HepG2 (cell line): ENCODE measurements at regions not wholly inside any gene's neighbourhood (a gene's known extent, or its start where the extent isn't known, plus 50 kb on each side); places are given as distances from the start of the nearest gene placed in this dataset.
"Not testable (repeated sequence)": the region's sequence is repeated elsewhere in the genome, so short reads cannot be mapped to it uniquely, and the experiment has no call there.

Source experiments
- ATAC-seq: fragments of 200-7000 bp; cut with Tn5 transposase; 3 replicates; pipeline ENCODE4 v1.9.1; 2020; ENCODE audit warnings: mild to moderate bottlenecking, moderate library complexity
- BruUV-seq: library from RNA; stranded (reverse); fragments of 400-500 nt; replicated peaks from 2 replicates; lab custom pipeline; 2021; lab: Mats Ljungman, UMichigan
- CTCF ChIA-PET: fragments of 300-600 bp; formaldehyde crosslinking; extraction: SDS; loops from one replicate; lab custom pipeline; 2021; ENCODE audit warnings: low total read pairs, inconsistent platforms, low intra/inter-chr PET ratio; lab: Yijun Ruan, JAX
- POLR2A ChIA-PET: fragments of 350-600 bp; sonication (Branson Sonifier 250); formaldehyde crosslinking; loops from one replicate; lab custom pipeline; 2020; ENCODE audit warnings: antibody characterized with exemption, inconsistent platforms; lab: Yijun Ruan, JAX
- DNase-seq: peaks from one replicate; pipeline ENCODE4 v3.0.0-alpha.2; 2015; ENCODE audit warnings: low spot score
- FAIRE-seq: peaks from 3 replicates; lab custom pipeline; 2011; peaks lifted over from hg19 to GRCh38; lab: Jason Lieb, UNC
- H2AFZ ChIP-seq: one replicate; pipeline ENCODE4 v1.6.1; 2011; ENCODE audit warnings: low read length, inconsistent platforms
- H3K27ac ChIP-seq: fragments of 300-600 bp; 3 replicates; pipeline ENCODE4 v1.8.0; 2011; ENCODE audit warnings: mixed run types, mild to moderate bottlenecking, mixed read lengths, low read length, inconsistent platforms; ENCODE audit not compliant: insufficient read depth; ENCODE audit errors: extremely low read length
- H3K27me3 ChIP-seq, 2 experiments: fragments of 200-600 bp in 1 of 2; 2 replicates in 1 of 2; 3 replicates in 1 of 2; pipeline versions ENCODE4 v1.6.0 to v1.8.0; 2011; ENCODE audit warnings: low read length in 2 of 2, mild to moderate bottlenecking in 2 of 2, moderate library complexity in 2 of 2, inconsistent platforms in 1 of 2; ENCODE audit not compliant: insufficient read depth in 2 of 2, control insufficient read depth in 1 of 2
- H3K36me3 ChIP-seq, 2 experiments: fragments of 200-600 bp in 1 of 2; replicated peaks in 1 of 2; 2 replicates in 1 of 2; 3 replicates in 1 of 2; pipeline versions ENCODE4 v1.5.1 to v1.8.0; 2011; ENCODE audit warnings: low read length in 2 of 2, inconsistent platforms in 1 of 2; ENCODE audit not compliant: insufficient read depth in 2 of 2, control insufficient read depth in 1 of 2
- H3K4me1 ChIP-seq: 2 replicates; pipeline ENCODE4 v1.5.1; 2012; ENCODE audit warnings: low read length, inconsistent platforms; ENCODE audit not compliant: insufficient read depth
- H3K4me2 ChIP-seq: 2 replicates; pipeline ENCODE4 v1.6.0; 2011; ENCODE audit warnings: low read depth, low read length, inconsistent platforms
- H3K4me3 ChIP-seq, 3 experiments: fragments of 200-600 bp in 1 of 3; sonication (generic), shearing (Covaris generic) in 1 of 3; replicated peaks in 1 of 3; 2 replicates each; pipeline ENCODE4 v1.5.1; 2011 to 2016; ENCODE audit warnings: low read length in 3 of 3, inconsistent platforms in 2 of 3, low read depth in 2 of 3, mild to moderate bottlenecking in 2 of 3, control low read depth in 1 of 3, mixed read lengths in 1 of 3; ENCODE audit not compliant: insufficient read depth in 1 of 3
- H3K79me2 ChIP-seq: one replicate; pipeline ENCODE4 v1.6.1; 2011; ENCODE audit warnings: low read length, inconsistent platforms; ENCODE audit not compliant: insufficient read depth
- H3K9ac ChIP-seq: 2 replicates; pipeline ENCODE4 v1.6.0; 2011; ENCODE audit warnings: mild to moderate bottlenecking, low read depth, low read length, inconsistent platforms; ENCODE audit not compliant: insufficient read depth
- H3K9me3 ChIP-seq: 2 replicates; pipeline ENCODE4 v1.5.1; 2012; ENCODE audit warnings: mild to moderate bottlenecking, low read length
- H4K20me1 ChIP-seq: 2 replicates; pipeline ENCODE4 v1.6.0; 2011; ENCODE audit warnings: inconsistent platforms, mild to moderate bottlenecking, low read length, moderate library complexity; ENCODE audit not compliant: insufficient read depth
- WGBS: methylation state at CpG from one replicate; pipeline ENCODE4 v1.1.6; 2017; ENCODE audit warnings: low lambda C conversion rate; 5-methylcytosine and 5-hydroxymethylcytosine counted together
- in situ Hi-C: cut with HindIII; loops from 2 replicates; pipeline ENCODE4 v1.10.0; 2017; ENCODE audit warnings: low pct_unique_long_range_greater_than_20kb; ENCODE audit not compliant: extremely low pct_ligation_motif_present
- intact Hi-C: fragments of 100-400 bp; cut with micrococcal nuclease; formaldehyde crosslinking; loops from one replicate; pipeline ENCODE4 v1.10.0; 2022; ENCODE audit not compliant: unreplicated experiment

- H3K27ac ChIP-seq, in situ Hi-C loops, H3K9ac ChIP-seq, CTCF ChIA-PET, H3K4me2 ChIP-seq, H3K4me3 ChIP-seq, H3K4me1 ChIP-seq, H2AFZ ChIP-seq, H3K36me3 ChIP-seq, FAIRE-seq, intact Hi-C loops, H3K79me2 ChIP-seq, POLR2A ChIA-PET, DNase-seq, H4K20me1 ChIP-seq, H3K9me3 ChIP-seq, BruUV-seq, H3K27me3 ChIP-seq, ATAC-seq: not testable (repeated sequence)
- 0% methylated on average over 1 of the region's 8 CpGs for WGBS
Measured at GRCh38 chr15:21015171-21015570, 149.1 kb upstream of the POTEB2 start.

- FAIRE-seq, H3K27ac ChIP-seq, H3K27me3 ChIP-seq, CTCF ChIA-PET, H3K36me3 ChIP-seq, H3K79me2 ChIP-seq, H3K4me3 ChIP-seq, DNase-seq, H3K9me3 ChIP-seq, H3K9ac ChIP-seq, intact Hi-C loops, POLR2A ChIA-PET, H3K4me1 ChIP-seq, H2AFZ ChIP-seq, ATAC-seq, in situ Hi-C loops, BruUV-seq, H4K20me1 ChIP-seq, H3K4me2 ChIP-seq: not testable (repeated sequence)
- no CpG with 5 or more reads among the region's 9 CpGs for WGBS
Measured at GRCh38 chr15:21013308-21013707, 147.2 kb upstream of the POTEB2 start.

- H4K20me1 ChIP-seq, DNase-seq, intact Hi-C loops, H3K4me2 ChIP-seq, H3K27me3 ChIP-seq, POLR2A ChIA-PET, FAIRE-seq, BruUV-seq, H3K4me3 ChIP-seq, H3K4me1 ChIP-seq, H3K9me3 ChIP-seq, H3K27ac ChIP-seq, H2AFZ ChIP-seq, H3K79me2 ChIP-seq, H3K9ac ChIP-seq, CTCF ChIA-PET, H3K36me3 ChIP-seq, in situ Hi-C loops: not testable (repeated sequence)
- WGBS: no CpG with 5 or more reads among the region's 7 CpGs
- peak; percentile 37; the same call in 2 of the 3 replicates for ATAC-seq
Measured at GRCh38 chr15:21009651-21010050, 143.5 kb upstream of the POTEB2 start.

GRCh38 chr15:21003459-21003858 lies 137.3 kb upstream of the POTEB2 start:
- ATAC-seq, H2AFZ ChIP-seq, H3K79me2 ChIP-seq, FAIRE-seq, H3K36me3 ChIP-seq, CTCF ChIA-PET, H3K9me3 ChIP-seq, BruUV-seq, DNase-seq, H3K4me2 ChIP-seq, H3K9ac ChIP-seq, intact Hi-C loops, in situ Hi-C loops, POLR2A ChIA-PET, H3K4me1 ChIP-seq, H3K4me3 ChIP-seq, H3K27me3 ChIP-seq, H3K27ac ChIP-seq, H4K20me1 ChIP-seq: not testable (repeated sequence)
- 0% methylated on average over 1 of the region's 1 CpG for WGBS
